Fibroblast of the aortic adventitia (primary cell): ENCODE measurements at regions not wholly inside any gene's neighbourhood (a gene's known extent, or its start where the extent isn't known, plus 50 kb on each side); places are given as distances from the start of the nearest gene placed in this dataset.

Source experiments
- DNase-seq: peaks from one replicate; pipeline ENCODE4 v3.0.0-alpha.2; 2010; ENCODE audit warnings: low read depth
- H3K4me3 ChIP-seq: 2 replicates; pipeline ENCODE4 v1.5.1; 2011; ENCODE audit warnings: low read depth, mild to moderate bottlenecking, control low read depth, low read length, moderate library complexity
- TF ChIP-seq, protein P1 (sequence below): IDR thresholded peaks from 2 replicates; pipeline ENCODE4 v1.5.1; 2011; ENCODE audit warnings: mild to moderate bottlenecking, low read length, control low read depth, inconsistent platforms; ENCODE audit not compliant: insufficient read depth

DNA sequence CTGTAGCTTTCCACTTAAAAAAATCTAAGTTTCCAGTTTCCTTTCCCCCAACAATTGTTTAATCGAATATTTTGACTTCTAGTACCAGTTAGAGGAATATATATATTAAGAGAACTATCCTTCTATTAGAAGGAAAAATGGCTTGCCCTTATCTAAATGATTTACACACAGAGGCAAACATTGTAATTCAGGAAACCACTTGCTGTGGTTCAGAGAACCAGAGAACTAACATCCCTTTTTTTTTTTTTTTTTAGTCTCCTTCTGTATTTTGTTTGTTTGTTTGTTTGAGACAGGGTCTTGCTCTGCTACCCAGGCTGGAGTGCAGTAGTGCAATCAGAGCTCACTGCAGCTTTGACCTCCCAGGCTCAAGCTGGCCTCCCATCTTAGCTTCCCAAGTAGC, 746.6 kb downstream of the VRK1 start:
- TF ChIP-seq, protein P1, sequence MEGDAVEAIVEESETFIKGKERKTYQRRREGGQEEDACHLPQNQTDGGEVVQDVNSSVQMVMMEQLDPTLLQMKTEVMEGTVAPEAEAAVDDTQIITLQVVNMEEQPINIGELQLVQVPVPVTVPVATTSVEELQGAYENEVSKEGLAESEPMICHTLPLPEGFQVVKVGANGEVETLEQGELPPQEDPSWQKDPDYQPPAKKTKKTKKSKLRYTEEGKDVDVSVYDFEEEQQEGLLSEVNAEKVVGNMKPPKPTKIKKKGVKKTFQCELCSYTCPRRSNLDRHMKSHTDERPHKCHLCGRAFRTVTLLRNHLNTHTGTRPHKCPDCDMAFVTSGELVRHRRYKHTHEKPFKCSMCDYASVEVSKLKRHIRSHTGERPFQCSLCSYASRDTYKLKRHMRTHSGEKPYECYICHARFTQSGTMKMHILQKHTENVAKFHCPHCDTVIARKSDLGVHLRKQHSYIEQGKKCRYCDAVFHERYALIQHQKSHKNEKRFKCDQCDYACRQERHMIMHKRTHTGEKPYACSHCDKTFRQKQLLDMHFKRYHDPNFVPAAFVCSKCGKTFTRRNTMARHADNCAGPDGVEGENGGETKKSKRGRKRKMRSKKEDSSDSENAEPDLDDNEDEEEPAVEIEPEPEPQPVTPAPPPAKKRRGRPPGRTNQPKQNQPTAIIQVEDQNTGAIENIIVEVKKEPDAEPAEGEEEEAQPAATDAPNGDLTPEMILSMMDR, result no peak

DNA sequence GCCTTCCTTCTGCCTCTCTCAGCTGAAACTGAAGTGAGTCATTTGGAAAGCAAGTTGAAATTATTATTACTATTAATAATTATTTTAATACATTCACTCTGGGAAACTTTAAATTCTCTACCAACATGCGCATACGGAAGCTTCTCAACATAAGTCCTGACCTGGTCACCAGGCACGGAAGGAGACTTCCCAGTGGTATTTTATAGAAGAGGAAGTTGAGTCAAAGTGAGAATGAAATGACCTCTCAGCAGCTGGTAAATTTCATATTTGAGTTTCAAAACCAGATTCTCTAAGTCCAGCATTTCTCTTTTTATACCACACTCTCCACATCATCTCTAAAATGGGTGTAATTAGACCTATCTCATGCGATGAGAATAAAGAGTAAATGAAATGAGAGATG, 747.4 kb downstream of the VRK1 start:
- H3K4me3 ChIP-seq, result no peak overlapping the region
- TF ChIP-seq, protein P1, result no peak
- no peak for DNase-seq

More for the DNA sequence above, 746.6 kb downstream of the VRK1 start:
- H3K4me3 ChIP-seq, result no peak overlapping the region
- no peak for DNase-seq

DNA sequence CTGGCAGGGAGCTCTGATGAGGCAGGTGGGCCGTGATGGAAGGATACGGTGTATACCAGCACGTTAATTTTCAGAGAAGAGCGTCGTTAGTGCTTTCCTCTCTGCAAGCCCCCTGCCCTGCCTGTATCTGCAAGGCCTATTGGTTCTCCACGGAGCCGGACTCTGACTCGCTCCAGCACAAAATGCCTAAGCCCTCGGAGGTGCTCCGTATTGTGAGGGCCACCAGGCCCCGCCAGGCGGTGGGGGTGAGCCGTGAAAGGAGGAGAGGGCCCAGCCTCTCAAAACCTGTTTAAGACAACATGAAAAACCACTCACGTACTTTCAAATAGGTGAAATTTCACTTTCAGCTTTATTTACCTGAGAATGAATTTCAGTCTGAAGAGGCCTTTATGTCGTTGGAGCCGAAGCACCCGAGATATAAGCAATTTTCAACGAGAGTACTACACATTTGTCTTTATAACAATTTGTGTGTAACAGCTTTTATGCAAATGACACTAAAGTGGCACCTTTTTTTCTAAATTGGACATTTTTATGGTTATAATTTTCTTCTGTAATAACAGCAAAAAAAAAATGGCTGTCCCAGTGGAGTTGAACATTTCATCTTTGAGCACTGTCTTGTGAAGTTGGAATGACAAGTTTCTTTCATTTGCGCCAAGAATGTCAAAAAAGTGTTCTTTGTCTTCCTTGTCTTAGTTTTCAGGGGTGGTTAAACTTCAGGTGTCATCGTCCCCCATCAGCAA, 749.5 kb downstream of the VRK1 start:
- no peak for DNase-seq
- TF ChIP-seq, protein P1, result no peak
- no peak overlapping the region for H3K4me3 ChIP-seq

DNA sequence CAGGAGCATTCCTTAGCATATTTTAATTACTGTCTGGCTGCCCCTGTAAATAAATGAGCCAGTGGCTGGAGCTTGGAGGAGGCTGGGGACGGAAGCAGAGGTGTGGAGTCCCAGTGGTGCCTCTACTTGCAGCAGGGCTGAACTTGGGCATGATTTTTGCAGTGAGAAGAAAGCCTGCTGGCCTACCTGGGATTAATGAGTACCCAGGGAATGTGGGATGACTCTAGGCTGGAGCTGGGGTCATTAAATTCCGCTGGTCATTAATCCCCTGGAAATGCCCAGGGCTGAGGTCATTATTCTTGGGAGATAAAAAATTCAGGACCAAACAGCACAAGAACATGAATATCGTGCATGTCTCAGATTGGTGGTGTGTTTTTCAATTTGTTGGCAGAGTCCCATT, 753.3 kb downstream of the VRK1 start:
- TF ChIP-seq, protein P1, result no peak
- H3K4me3 ChIP-seq, result no peak overlapping the region
- no peak for DNase-seq

DNA sequence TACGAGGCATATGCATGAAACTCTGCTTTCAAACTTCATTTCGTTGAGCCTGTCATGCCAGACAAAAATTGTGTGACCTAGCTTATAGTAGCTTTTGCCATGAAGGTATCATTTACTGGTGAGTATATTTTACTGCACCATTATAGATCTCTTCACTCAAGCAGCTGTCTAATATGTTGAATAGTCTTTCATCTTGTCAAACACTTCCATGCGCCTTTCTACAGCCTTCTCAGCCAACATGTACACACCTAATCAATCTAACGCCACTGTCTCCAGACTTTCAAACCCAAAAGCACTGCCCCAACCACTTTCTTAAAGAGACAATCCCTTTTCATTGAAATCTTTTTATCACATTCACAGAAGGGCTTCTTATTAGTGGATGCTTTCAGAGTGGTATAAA, 757.4 kb downstream of the VRK1 start:
- TF ChIP-seq, protein P1, result no peak
- DNase-seq, result no peak
- no peak overlapping the region for H3K4me3 ChIP-seq

DNA sequence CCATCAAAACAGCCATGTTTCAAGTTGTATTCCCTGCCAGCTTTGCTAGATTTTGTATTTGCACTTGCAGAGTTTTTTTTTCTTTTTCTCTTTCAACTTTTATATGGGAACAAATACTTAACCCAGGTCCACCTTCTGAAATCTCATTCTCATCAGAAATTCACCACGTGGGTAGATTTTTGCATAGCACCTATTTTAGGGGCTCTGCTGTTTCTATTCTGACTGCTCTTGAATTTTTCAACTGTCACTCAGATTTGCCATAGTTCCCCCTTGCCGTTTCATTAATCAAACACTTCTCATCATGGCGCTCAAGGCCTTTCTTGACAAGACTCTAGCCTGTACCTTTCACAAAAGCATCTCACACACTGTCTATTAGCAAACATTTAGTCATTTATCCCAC, 767.2 kb downstream of the VRK1 start:
- TF ChIP-seq, protein P1, result no peak
- H3K4me3 ChIP-seq, result no peak overlapping the region
- DNase-seq, result no peak

DNA sequence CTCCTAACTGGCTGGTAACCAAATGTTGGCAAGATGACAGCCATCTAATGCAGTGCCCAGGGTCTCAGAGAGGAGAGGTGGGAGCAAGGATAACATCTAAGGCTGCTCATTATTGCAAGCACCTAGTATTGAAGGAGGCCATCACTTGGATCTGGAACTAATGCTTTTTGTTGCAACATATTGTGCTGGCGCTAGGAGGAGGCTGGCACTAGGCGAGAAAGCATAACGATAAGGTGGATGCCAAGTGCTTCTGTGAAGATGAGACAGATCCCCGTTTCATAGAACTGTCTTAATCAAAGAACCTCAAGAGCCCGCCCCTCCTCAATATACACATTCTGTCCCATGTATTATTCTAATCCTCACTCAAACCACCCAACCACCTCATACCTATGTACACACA, 774.0 kb downstream of the VRK1 start:
- no peak for DNase-seq
- TF ChIP-seq, protein P1, result no peak
- no peak overlapping the region for H3K4me3 ChIP-seq
